Fibroblast of skin of left biceps (primary cell): ENCODE measurements at regions not wholly inside any gene's neighbourhood (a gene's known extent, or its start where the extent isn't known, plus 50 kb on each side); places are given as distances from the start of the nearest gene placed in this dataset.
"Not testable (repeated sequence)": the region's sequence is repeated elsewhere in the genome, so short reads cannot be mapped to it uniquely, and the experiment has no call there.

Source experiments
- DNase-seq, 2 experiments: peaks; one replicate each; pipeline ENCODE4 v3.0.0-alpha.2; 2013; ENCODE audit warnings: low read depth in 2 of 2

GRCh38 chrX:2640436-2641150, 50.5 kb upstream of the CD99 start:
- DNase-seq, result no peak

DNA sequence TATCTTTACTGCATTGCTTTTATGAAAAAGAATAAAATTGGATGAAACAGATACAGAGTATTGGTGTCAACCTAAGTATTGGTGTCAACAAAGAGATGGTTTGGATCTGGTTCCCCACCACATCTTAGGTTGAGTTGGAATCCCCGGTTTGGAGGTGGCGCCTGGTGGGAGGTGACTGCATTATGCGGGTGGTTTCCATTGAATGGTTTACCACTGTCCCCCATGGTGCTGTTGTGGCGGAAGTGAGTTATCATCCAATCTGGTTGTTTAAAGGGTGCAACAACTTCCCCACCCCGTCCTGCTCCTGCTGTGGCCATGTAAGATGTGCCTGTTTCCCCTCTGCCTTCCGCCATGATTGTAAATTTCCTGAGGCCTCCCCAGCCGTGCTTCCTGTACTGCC, 52.8 kb upstream of the CD99 start:
- no peak for DNase-seq

GRCh38 chrX:2635342-2635741, 55.8 kb upstream of the CD99 start:
- peak; percentile 10 to 18 for DNase-seq

- DNase-seq, result no peak
Observed at GRCh38 chrX:2632533-2633504, 58.3 kb upstream of the CD99 start.

DNA sequence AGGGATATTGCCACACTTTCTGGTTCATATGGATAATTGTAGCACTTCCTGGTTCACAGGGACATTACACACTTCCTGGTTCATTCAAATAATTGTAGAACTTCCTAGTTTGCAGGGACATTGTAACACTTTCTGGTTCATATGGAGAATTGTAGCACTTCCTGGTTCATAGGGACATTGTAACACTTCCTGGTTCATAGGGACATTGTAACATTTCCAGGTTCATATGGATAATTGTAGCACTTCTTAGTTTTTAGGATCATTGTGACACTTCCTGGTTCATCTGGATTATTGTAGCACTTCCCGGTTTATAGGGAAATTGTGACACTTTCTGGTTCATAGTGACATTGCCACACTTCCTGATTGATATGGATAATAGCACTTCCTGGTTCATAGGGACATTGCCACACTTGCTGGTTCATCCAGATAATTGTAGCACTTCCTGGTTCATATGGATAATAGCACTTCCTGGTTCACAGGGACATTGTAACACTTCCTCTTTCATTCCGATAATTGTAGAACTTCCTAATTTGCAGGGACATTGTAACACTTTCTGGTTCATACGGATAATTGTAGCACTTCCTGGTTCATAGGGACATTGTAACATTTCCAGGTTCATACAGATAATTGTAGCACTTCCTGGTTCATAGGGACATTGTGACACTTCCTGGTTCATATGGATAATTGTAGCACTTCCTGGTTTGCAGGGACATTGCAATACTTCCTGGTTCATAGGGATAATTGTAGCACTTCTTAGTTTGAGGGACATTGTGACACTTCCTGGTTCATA, 59.2 kb upstream of the CD99 start:
- no peak for DNase-seq

GRCh38 chrX:2630935-2631742, 60.0 kb upstream of the CD99 start:
- not testable (repeated sequence) for DNase-seq

DNA sequence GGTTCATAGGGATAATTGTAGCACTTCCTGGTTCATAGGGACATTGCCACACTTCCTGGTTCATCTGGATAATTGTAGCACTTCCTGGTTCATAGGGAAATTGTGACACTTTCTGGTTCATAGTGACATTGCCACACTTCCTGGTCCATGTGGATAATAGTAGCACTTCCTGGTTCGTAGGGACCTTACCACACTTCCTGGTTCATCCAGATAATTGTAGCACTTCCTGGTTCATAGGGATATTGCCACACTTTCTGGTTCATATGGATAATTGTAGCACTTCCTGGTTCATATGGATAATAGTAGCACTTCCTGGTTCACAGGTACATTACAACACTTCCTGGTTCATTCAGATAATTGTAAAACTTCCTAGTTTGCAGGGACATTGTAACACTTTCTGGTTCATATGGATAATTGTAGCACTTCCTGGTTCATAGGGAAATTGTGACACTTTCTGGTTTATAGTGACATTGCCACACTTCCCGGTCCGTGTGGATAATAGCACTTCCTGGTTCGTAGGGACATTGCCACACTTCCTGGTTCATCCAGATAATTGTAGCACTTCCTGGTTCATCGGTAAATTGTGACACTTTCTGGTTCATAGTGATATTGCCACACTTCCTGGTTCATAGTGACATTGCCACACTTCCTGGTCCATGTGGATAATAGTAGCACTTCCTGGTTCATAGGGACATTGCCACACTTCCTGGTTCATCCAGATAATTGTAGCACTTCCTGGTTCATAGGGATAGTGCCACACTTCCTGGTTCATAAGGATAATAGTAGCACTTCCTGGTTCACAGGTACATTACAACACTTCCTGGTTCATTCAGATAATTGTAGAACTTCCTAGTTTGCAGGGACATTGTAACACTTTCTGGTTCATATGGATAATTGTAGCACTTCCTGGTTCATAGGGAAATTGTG, 60.8 kb upstream of the CD99 start:
- DNase-seq, result not testable (repeated sequence)

DNA sequence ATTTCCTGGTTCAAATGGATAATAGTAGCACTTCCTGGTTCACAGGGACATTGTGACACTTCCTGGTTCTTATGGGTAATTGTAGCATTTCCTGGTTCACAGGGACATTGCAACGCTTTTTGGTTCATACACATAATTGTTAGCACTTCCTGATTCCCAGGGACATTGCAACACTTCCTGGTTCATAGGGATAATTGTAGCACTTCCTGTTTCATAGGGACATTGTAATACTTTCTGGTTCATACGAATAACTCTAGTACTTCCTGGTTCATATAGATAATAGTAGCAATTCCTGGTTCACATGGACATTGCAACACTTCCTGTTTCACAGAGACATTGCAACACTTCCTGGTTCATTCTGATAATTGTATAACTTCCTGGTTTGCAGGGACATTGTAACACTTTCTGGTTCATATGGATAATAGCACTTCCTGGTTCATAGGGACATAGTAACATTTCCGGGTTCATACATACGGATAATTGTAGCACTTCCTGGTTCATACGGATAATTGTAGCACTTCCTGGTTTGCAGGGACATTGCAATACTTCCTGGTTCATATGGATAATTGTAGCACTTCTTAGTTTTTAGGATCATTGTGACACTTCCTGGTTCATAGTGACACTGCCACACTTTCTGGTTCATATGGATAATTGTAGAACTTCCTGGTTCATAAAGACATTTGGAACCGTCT, 61.6 kb upstream of the CD99 start:
- DNase-seq, result no peak

GRCh38 chrX:2628751-2629315, 62.3 kb upstream of the CD99 start:
- no peak for DNase-seq

DNA sequence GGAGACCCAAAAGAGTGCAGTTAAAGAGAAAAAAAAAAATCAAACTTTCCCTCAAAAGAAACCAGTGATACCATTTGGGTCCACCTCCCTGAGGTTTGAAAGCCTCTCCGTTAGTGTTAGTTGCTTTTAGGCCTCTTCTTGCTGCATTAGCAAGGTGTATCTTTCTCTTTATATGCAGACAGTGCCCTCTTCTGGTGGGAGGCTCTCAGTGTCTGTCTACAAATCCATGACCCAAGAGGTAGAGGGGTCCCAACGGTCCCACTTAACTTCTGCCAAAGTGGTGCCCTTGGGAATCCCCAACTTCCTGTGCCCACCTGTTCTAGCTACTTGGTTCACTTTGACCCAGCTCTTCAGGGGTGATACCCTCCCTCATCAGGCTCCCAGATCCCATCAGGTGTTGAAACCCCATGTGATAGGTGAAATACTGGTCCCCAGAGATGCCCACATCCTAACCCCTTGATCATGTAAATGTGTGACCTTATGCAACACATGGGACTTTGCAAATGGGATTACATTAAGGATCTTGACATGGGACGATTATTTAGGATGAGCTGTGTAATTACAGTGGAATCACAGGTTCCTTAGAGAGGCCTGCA, 63.7 kb upstream of the CD99 start:
- no peak for DNase-seq

DNA sequence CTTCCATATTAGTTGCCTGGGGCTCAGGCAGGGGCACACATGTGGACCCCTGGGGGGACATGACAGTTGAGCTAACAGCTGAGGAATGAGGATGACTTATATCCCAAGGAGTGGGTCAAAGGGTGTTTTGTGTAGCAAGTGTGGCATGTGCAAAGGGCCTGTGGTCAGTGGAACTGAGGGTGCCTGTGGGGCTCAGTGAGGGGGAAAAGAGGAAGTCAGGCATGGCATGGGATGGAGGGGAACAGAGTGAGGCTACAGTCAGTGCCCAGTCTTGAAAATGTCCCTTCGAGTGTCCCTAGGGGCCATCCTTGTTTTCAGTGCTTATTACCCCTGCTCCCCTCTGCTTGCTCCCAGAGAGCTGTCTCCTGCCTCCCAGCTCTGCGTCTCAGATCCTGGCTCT, 64.3 kb upstream of the CD99 start:
- DNase-seq, result no peak

DNA sequence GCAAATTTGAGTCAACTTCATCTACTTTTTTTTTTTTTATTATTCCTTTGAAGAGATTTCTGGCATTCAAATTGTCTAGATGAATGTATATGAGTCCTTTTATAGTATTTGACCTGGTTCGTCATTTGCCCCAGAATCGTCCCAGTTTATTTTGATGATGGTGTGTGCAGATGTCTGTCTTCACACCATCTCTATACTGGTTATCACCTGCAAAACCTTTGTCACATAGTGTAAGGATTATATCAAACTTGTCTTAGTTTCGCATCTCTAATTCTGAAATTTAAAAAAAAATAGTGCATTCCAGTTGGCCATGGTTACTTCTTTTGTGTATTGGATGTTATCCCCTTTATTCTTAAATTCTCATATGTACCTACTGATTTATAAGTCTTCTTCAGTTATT, 70.5 kb upstream of the CD99 start:
- DNase-seq, result no peak

- DNase-seq, result no peak
Observed at GRCh38 chrX:2618516-2618915, 72.6 kb upstream of the CD99 start.

- DNase-seq, result peak; percentile 53 to 59
Observed at GRCh38 chrX:2614911-2615310, 76.2 kb upstream of the CD99 start.

GRCh38 chrX:2610246-2611170, 80.6 kb upstream of the CD99 start:
- DNase-seq, result no peak

GRCh38 chrX:2609431-2610238, 81.5 kb upstream of the CD99 start:
- DNase-seq, result no peak
